H1 (cell line): ENCODE measurements at regions not wholly inside any gene's neighbourhood (a gene's known extent, or its start where the extent isn't known, plus 50 kb on each side); places are given as distances from the start of the nearest gene placed in this dataset.

ENCODE experiments used
- CTCF ChIA-PET: fragments of 300-600 bp; sonication (Branson Sonifier 250); formaldehyde crosslinking; loops from one replicate; lab custom pipeline; 2021; ENCODE audit not compliant: partially characterized antibody; lab: Charles Lee
- POLR2A ChIA-PET: fragments of 300-600 bp; sonication (Branson Sonifier 250); formaldehyde crosslinking; loops from one replicate; lab custom pipeline; 2021; ENCODE audit warnings: inconsistent platforms; ENCODE audit not compliant: partially characterized antibody; lab: Charles Lee
- DNase-seq, 2 experiments: peaks; one replicate each; pipeline versions ENCODE4 v3.0.0 to v3.0.0-alpha.2; 2010 to 2022; ENCODE audit warnings: low spot score in 2 of 2, low read depth in 1 of 2, mixed read lengths in 1 of 2
- FAIRE-seq: peaks from 2 replicates; lab custom pipeline; 2011; peaks lifted over from hg19 to GRCh38; lab: Jason Lieb, UNC
- H2AFZ ChIP-seq: 2 replicates; pipeline ENCODE4 v1.8.1; 2012; ENCODE audit warnings: low read length, inconsistent platforms
- H2AK5ac ChIP-seq: 2 replicates; pipeline ENCODE4 v1.6.1; 2013; ENCODE audit warnings: low read depth, low read length
- H2BK120ac ChIP-seq: replicated peaks from 2 replicates; pipeline ENCODE3; 2013; ENCODE audit warnings: low read depth, low read length, inconsistent platforms
- H2BK12ac ChIP-seq: 2 replicates; pipeline ENCODE4 v1.6.1; 2013; ENCODE audit warnings: low read depth, low read length
- H2BK15ac ChIP-seq: 2 replicates; pipeline ENCODE4 v1.6.1; 2013; ENCODE audit warnings: low read length
- H2BK20ac ChIP-seq: 2 replicates; pipeline ENCODE4 v1.6.1; 2013; ENCODE audit warnings: low read length
- H2BK5ac ChIP-seq: 2 replicates; pipeline ENCODE4 v1.6.1; 2013; ENCODE audit warnings: low read depth, low read length
- H3K14ac ChIP-seq: 2 replicates; pipeline ENCODE4 v1.6.1; 2013; ENCODE audit warnings: inconsistent platforms; ENCODE audit not compliant: insufficient read length
- H3K18ac ChIP-seq: 2 replicates; pipeline ENCODE4 v1.6.1; 2013; ENCODE audit warnings: low read length; ENCODE audit errors: extremely low read depth
- H3K23ac ChIP-seq: 2 replicates; pipeline ENCODE4 v1.6.1; 2013; ENCODE audit warnings: inconsistent platforms; ENCODE audit not compliant: insufficient read length
- H3K23me2 ChIP-seq: 2 replicates; pipeline ENCODE4 v1.6.1; 2013; ENCODE audit warnings: low read depth, low read length
- H3K27ac ChIP-seq: 2 replicates; pipeline ENCODE4 v1.6.1; 2011; ENCODE audit warnings: low read depth, low read length, inconsistent platforms
- H3K27me3 ChIP-seq, 4 experiments: replicated peaks in 1 of 4; 1 replicate in 1 of 4; 2 replicates in 3 of 4; pipeline versions ENCODE4 v1.6.1 to v1.8.1; 2011 to 2013; ENCODE audit warnings: low read length in 3 of 4, mild to moderate bottlenecking in 3 of 4, inconsistent platforms in 2 of 4, mixed read lengths in 2 of 4, moderate library complexity in 1 of 4; ENCODE audit not compliant: control insufficient read depth in 3 of 4, insufficient read depth in 3 of 4; ENCODE audit errors: extremely low read depth in 1 of 4
- H3K36me3 ChIP-seq, 4 experiments: 2 replicates each; pipeline versions ENCODE4 v1.6.1 to v1.8.1; 2011 to 2013; ENCODE audit warnings: mild to moderate bottlenecking in 4 of 4, low read length in 3 of 4, moderate library complexity in 2 of 4, control low read depth in 1 of 4, inconsistent platforms in 1 of 4; ENCODE audit not compliant: insufficient read depth in 4 of 4, control insufficient read depth in 2 of 4
- H3K4ac ChIP-seq: replicated peaks from 2 replicates; pipeline ENCODE3; 2013; ENCODE audit warnings: low read length, low read depth, mixed read lengths, inconsistent platforms; ENCODE audit not compliant: insufficient read length
- H3K4me1 ChIP-seq, 4 experiments: replicated peaks in 1 of 4; 1 replicate in 1 of 4; 2 replicates in 3 of 4; pipeline versions ENCODE4 v1.6.1 to v1.8.1; 2011 to 2013; ENCODE audit warnings: low read length in 3 of 4, inconsistent platforms in 2 of 4, mixed read lengths in 1 of 4; ENCODE audit not compliant: insufficient read depth in 4 of 4, control insufficient read depth in 3 of 4
- H3K4me2 ChIP-seq, 2 experiments: 2 replicates each; pipeline versions ENCODE4 v1.6.1 to v1.8.1; 2011 to 2013; ENCODE audit warnings: low read depth in 2 of 2, low read length in 2 of 2, control low read depth in 1 of 2, inconsistent platforms in 1 of 2, mild to moderate bottlenecking in 1 of 2; ENCODE audit not compliant: insufficient read depth in 1 of 2
- H3K4me3 ChIP-seq, 4 experiments: fragments of 200-600, 300-600 bp in 1 of 4; sonication (generic), shearing (Covaris generic), sonication (Bioruptor Twin) in 1 of 4; 2 replicates each; pipeline versions ENCODE4 v1.5.1 to v1.8.1; 2011 to 2016; ENCODE audit warnings: low read length in 4 of 4, low read depth in 3 of 4, control low read depth in 2 of 4, inconsistent platforms in 2 of 4, mild to moderate bottlenecking in 2 of 4, mixed read lengths in 1 of 4, moderate library complexity in 1 of 4; ENCODE audit not compliant: insufficient read depth in 2 of 4; ENCODE audit errors: extremely low read depth in 1 of 4
- H3K56ac ChIP-seq: replicated peaks from 2 replicates; pipeline ENCODE3; 2013; ENCODE audit warnings: low read depth, mild to moderate bottlenecking, mixed read lengths, low read length, inconsistent platforms; ENCODE audit not compliant: insufficient read length
- H3K79me1 ChIP-seq: 2 replicates; pipeline ENCODE4 v1.6.1; 2013; ENCODE audit warnings: low read depth, low read length, control low read depth
- H3K79me2 ChIP-seq, 2 experiments: 2 replicates each; pipeline versions ENCODE4 v1.6.1 to v1.8.1; 2012 to 2013; ENCODE audit warnings: low read length in 2 of 2, mild to moderate bottlenecking in 2 of 2, inconsistent platforms in 1 of 2; ENCODE audit not compliant: insufficient read depth in 2 of 2, control insufficient read depth in 1 of 2
- H3K9ac ChIP-seq, 4 experiments: replicated peaks in 1 of 4; 1 replicate in 1 of 4; 2 replicates in 3 of 4; pipeline versions ENCODE4 v1.6.1 to v1.8.1; 2011 to 2013; ENCODE audit warnings: low read depth in 3 of 4, low read length in 3 of 4, control low read depth in 2 of 4, mild to moderate bottlenecking in 2 of 4, moderate library complexity in 2 of 4, inconsistent platforms in 1 of 4; ENCODE audit errors: extremely low read depth in 1 of 4
- H3K9me3 ChIP-seq, 2 experiments: 2 replicates each; pipeline versions ENCODE4 v1.6.1 to v1.8.1; 2012 to 2013; ENCODE audit warnings: mild to moderate bottlenecking in 2 of 2, moderate library complexity in 2 of 2, control low read depth in 1 of 2, inconsistent platforms in 1 of 2, low read depth in 1 of 2, low read length in 1 of 2, mixed read lengths in 1 of 2; ENCODE audit not compliant: insufficient read depth in 2 of 2
- H4K20me1 ChIP-seq, 2 experiments: replicated peaks in 1 of 2; 2 replicates each; pipeline versions ENCODE3 to v1.8.1; 2011 to 2013; ENCODE audit warnings: inconsistent platforms in 2 of 2, low read length in 2 of 2, mild to moderate bottlenecking in 1 of 2; ENCODE audit not compliant: insufficient read depth in 2 of 2, control insufficient read depth in 1 of 2
- H4K5ac ChIP-seq: 2 replicates; pipeline ENCODE4 v1.6.1; 2013; ENCODE audit warnings: low read length, low read depth, mixed read lengths, inconsistent platforms; ENCODE audit not compliant: insufficient read length
- H4K8ac ChIP-seq: 2 replicates; pipeline ENCODE4 v1.8.0; 2013; ENCODE audit warnings: mild to moderate bottlenecking, moderate library complexity, low read length, inconsistent platforms; ENCODE audit not compliant: insufficient read depth; ENCODE audit errors: extremely low read depth
- H4K91ac ChIP-seq: replicated peaks from 2 replicates; pipeline ENCODE3; 2013; ENCODE audit warnings: low read length, mixed read lengths, inconsistent platforms; ENCODE audit not compliant: insufficient read length
- TEAD4 ChIP-seq: IDR thresholded peaks from 2 replicates; pipeline ENCODE4 v1.6.1; 2012; ENCODE audit warnings: low read depth, low read length, inconsistent platforms, mixed read lengths

GRCh38 chr14:86094512-86094911 lies 564.6 kb downstream of the FLRT2 start:
- Histone ChIP-seq H2BK12ac (no peak overlapping the region), H3K23ac (no peak overlapping the region), H4K20me1 (no peaks in the 10 kb centered on the region), H2AFZ (no peak overlapping the region), H3K79me1 (no peaks in the 10 kb centered on the region), H3K4me2 (no peak overlapping the region), H4K91ac (no peak overlapping the region), H3K4ac (no peak overlapping the region), H3K36me3 (no peaks in the 10 kb centered on the region)
- no peak for DNase-seq
- TF ChIP-seq TEAD4: no peak
- TF ChIP-seq, all 59 proteins: peak for 0
- H2BK15ac ChIP-seq: no peak overlapping the region
- no peak overlapping the region for H4K8ac ChIP-seq
- H3K56ac ChIP-seq: no peak overlapping the region
- no peak overlapping the region for H3K4me3 ChIP-seq
- ChIA-PET CTCF (interaction anchor here (1.1 kb wide), 1 partner anchor 31 kb away, joined by 3 read pairs; no protein-coding TSS in a partner anchor), POLR2A (no interaction called here)
- no peak overlapping the region for H4K5ac ChIP-seq
- H2BK20ac ChIP-seq: no peak overlapping the region
- H3K18ac ChIP-seq: no peak overlapping the region
- H2BK5ac ChIP-seq: no peak overlapping the region
- no peak overlapping the region for H3K9ac ChIP-seq
- no peak overlapping the region for H3K27ac ChIP-seq
- no peaks in the 10 kb centered on the region for H3K79me2 ChIP-seq
- no peaks in the 10 kb centered on the region for H3K9me3 ChIP-seq
- no peaks in the 10 kb centered on the region for H3K27me3 ChIP-seq
- H2BK120ac ChIP-seq: no peak overlapping the region
- no peaks in the 10 kb centered on the region for H3K4me1 ChIP-seq
- FAIRE-seq: no peak
- no peak overlapping the region for H2AK5ac ChIP-seq
- H3K23me2 ChIP-seq: no peaks in the 10 kb centered on the region
- H3K14ac ChIP-seq: no peak overlapping the region
